ENCODE measurements at regions not wholly inside any gene's neighbourhood (a gene's known extent, or its start where the extent isn't known, plus 50 kb on each side); places are given as distances from the start of the nearest gene placed in this dataset.

DNA sequence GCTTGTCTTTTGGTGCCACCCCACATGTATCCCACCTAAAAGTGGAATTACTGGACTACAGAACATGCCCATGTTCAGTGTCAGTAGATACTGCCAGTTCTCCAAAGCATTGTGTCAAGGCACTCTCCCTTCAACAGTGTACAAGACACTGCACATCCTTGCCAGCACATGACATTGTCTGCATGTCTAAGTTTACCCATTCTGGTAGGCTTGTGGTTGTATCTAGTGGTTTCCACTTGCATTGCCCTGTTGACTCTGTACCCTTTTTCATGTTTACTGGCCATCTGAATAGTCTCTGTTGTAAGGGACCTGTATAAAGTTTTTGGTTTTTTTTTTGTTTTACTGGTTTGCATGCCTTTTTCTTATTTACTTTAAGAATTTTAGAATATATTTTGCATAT lies 222.4 kb upstream of the CNR1 start:
- H3K4me1 Mint-ChIP-seq = no peaks in the 10 kb centered on the region
- TF ChIP-seq, protein P1, sequence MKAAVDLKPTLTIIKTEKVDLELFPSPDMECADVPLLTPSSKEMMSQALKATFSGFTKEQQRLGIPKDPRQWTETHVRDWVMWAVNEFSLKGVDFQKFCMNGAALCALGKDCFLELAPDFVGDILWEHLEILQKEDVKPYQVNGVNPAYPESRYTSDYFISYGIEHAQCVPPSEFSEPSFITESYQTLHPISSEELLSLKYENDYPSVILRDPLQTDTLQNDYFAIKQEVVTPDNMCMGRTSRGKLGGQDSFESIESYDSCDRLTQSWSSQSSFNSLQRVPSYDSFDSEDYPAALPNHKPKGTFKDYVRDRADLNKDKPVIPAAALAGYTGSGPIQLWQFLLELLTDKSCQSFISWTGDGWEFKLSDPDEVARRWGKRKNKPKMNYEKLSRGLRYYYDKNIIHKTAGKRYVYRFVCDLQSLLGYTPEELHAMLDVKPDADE (IDR thresholded peaks at IDR 0.05) = no peak
- TF ChIP-seq EZH2 (IDR thresholded peaks at IDR 0.05; ENCODE audit: low read depth, unreplicated experiment) (no peak), STAT1 (IDR thresholded peaks at IDR 0.05; ENCODE audit: unreplicated experiment) (no peak), ZNF114 (CRISPR knock-in tag; IDR thresholded peaks at IDR 0.05) (no peak), POLR2AphosphoS5 (IDR thresholded peaks at IDR 0.05; ENCODE audit: low read depth) (no peak), NANOG (IDR thresholded peaks at IDR 0.05; ENCODE audit: borderline replicate concordance) (no peak), EZH2phosphoT487 (IDR thresholded peaks at IDR 0.05; ENCODE audit: unreplicated experiment) (no peak), CREB1 (CRISPR knock-in tag; IDR thresholded peaks at IDR 0.05; ENCODE audit: low read depth) (no peak), JUNB (IDR thresholded peaks at IDR 0.05; ENCODE audit: unreplicated experiment) (no peak), ZNF331 (CRISPR knock-in tag; IDR thresholded peaks at IDR 0.05; ENCODE audit: low read depth) (no peak)
- TF ChIP-seq, protein P2, sequence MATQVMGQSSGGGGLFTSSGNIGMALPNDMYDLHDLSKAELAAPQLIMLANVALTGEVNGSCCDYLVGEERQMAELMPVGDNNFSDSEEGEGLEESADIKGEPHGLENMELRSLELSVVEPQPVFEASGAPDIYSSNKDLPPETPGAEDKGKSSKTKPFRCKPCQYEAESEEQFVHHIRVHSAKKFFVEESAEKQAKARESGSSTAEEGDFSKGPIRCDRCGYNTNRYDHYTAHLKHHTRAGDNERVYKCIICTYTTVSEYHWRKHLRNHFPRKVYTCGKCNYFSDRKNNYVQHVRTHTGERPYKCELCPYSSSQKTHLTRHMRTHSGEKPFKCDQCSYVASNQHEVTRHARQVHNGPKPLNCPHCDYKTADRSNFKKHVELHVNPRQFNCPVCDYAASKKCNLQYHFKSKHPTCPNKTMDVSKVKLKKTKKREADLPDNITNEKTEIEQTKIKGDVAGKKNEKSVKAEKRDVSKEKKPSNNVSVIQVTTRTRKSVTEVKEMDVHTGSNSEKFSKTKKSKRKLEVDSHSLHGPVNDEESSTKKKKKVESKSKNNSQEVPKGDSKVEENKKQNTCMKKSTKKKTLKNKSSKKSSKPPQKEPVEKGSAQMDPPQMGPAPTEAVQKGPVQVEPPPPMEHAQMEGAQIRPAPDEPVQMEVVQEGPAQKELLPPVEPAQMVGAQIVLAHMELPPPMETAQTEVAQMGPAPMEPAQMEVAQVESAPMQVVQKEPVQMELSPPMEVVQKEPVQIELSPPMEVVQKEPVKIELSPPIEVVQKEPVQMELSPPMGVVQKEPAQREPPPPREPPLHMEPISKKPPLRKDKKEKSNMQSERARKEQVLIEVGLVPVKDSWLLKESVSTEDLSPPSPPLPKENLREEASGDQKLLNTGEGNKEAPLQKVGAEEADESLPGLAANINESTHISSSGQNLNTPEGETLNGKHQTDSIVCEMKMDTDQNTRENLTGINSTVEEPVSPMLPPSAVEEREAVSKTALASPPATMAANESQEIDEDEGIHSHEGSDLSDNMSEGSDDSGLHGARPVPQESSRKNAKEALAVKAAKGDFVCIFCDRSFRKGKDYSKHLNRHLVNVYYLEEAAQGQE (IDR thresholded peaks at IDR 0.05; ENCODE audit: unreplicated experiment) = no peak
- TF ChIP-seq, protein P3, sequence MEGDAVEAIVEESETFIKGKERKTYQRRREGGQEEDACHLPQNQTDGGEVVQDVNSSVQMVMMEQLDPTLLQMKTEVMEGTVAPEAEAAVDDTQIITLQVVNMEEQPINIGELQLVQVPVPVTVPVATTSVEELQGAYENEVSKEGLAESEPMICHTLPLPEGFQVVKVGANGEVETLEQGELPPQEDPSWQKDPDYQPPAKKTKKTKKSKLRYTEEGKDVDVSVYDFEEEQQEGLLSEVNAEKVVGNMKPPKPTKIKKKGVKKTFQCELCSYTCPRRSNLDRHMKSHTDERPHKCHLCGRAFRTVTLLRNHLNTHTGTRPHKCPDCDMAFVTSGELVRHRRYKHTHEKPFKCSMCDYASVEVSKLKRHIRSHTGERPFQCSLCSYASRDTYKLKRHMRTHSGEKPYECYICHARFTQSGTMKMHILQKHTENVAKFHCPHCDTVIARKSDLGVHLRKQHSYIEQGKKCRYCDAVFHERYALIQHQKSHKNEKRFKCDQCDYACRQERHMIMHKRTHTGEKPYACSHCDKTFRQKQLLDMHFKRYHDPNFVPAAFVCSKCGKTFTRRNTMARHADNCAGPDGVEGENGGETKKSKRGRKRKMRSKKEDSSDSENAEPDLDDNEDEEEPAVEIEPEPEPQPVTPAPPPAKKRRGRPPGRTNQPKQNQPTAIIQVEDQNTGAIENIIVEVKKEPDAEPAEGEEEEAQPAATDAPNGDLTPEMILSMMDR (conservative IDR thresholded peaks at IDR 0.05; ENCODE audit: low read depth in 2 of 2) = no peak
- TF ChIP-seq, protein P4, sequence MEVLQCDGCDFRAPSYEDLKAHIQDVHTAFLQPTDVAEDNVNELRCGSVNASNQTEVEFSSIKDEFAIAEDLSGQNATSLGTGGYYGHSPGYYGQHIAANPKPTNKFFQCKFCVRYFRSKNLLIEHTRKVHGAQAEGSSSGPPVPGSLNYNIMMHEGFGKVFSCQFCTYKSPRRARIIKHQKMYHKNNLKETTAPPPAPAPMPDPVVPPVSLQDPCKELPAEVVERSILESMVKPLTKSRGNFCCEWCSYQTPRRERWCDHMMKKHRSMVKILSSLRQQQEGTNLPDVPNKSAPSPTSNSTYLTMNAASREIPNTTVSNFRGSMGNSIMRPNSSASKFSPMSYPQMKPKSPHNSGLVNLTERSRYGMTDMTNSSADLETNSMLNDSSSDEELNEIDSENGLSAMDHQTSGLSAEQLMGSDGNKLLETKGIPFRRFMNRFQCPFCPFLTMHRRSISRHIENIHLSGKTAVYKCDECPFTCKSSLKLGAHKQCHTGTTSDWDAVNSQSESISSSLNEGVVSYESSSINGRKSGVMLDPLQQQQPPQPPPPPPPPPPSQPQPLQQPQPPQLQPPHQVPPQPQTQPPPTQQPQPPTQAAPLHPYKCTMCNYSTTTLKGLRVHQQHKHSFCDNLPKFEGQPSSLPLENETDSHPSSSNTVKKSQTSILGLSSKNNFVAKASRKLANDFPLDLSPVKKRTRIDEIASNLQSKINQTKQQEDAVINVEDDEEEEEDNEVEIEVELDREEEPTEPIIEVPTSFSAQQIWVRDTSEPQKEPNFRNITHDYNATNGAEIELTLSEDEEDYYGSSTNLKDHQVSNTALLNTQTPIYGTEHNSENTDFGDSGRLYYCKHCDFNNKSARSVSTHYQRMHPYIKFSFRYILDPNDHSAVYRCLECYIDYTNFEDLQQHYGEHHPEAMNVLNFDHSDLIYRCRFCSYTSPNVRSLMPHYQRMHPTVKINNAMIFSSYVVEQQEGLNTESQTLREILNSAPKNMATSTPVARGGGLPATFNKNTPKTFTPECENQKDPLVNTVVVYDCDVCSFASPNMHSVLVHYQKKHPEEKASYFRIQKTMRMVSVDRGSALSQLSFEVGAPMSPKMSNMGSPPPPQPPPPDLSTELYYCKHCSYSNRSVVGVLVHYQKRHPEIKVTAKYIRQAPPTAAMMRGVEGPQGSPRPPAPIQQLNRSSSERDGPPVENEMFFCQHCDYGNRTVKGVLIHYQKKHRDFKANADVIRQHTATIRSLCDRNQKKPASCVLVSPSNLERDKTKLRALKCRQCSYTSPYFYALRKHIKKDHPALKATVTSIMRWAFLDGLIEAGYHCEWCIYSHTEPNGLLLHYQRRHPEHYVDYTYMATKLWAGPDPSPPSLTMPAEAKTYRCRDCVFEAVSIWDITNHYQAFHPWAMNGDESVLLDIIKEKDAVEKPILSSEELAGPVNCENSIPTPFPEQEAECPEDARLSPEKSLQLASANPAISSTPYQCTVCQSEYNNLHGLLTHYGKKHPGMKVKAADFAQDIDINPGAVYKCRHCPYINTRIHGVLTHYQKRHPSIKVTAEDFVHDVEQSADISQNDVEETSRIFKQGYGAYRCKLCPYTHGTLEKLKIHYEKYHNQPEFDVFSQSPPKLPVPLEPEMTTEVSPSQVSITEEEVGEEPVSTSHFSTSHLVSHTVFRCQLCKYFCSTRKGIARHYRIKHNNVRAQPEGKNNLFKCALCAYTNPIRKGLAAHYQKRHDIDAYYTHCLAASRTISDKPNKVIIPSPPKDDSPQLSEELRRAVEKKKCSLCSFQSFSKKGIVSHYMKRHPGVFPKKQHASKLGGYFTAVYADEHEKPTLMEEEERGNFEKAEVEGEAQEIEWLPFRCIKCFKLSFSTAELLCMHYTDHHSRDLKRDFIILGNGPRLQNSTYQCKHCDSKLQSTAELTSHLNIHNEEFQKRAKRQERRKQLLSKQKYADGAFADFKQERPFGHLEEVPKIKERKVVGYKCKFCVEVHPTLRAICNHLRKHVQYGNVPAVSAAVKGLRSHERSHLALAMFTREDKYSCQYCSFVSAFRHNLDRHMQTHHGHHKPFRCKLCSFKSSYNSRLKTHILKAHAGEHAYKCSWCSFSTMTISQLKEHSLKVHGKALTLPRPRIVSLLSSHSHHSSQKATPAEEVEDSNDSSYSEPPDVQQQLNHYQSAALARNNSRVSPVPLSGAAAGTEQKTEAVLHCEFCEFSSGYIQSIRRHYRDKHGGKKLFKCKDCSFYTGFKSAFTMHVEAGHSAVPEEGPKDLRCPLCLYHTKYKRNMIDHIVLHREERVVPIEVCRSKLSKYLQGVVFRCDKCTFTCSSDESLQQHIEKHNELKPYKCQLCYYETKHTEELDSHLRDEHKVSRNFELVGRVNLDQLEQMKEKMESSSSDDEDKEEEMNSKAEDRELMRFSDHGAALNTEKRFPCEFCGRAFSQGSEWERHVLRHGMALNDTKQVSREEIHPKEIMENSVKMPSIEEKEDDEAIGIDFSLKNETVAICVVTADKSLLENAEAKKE (CRISPR knock-in tag; IDR thresholded peaks at IDR 0.05) = no peak
- no peak overlapping the region for H3K27ac Mint-ChIP-seq
- Histone ChIP-seq H2AFZ (no peak overlapping the region), H3K27ac (ENCODE audit: low read depth) (no peak overlapping the region), H4K20me1 (replicated peaks; ENCODE audit: insufficient read depth) (no peaks in the 10 kb centered on the region), H3K36me3 (ENCODE audit: insufficient read depth) (no peaks in the 10 kb centered on the region), H3K27me3 (ENCODE audit: insufficient read depth) (no peaks in the 10 kb centered on the region), H3K4me3 (no peak overlapping the region), H3F3A (replicated peaks; ENCODE audit: low read depth) (no peaks in the 10 kb centered on the region), H3K4me1 (ENCODE audit: insufficient read depth) (no peaks in the 10 kb centered on the region), H3K9me2 (ENCODE audit: insufficient read depth) (peaks cover 7% of the 10 kb centered on the region; the same call in 1 of the 2 replicates), H3K4me2 (no peak overlapping the region), H3K79me2 (replicated peaks; ENCODE audit: insufficient read depth) (no peaks in the 10 kb centered on the region)
- ATAC-seq (no peak), DNase-seq (ENCODE audit: low spot score) (no peak)
- H3K4me3 Mint-ChIP-seq = no peak overlapping the region
- H3K36me3 Mint-ChIP-seq (ENCODE audit: low read depth) = no peaks in the 10 kb centered on the region
- H3K27me3 Mint-ChIP-seq (ENCODE audit: insufficient read depth, low read depth, poor library complexity) = no peaks in the 10 kb centered on the region
- H3K9me3 Mint-ChIP-seq = peaks cover 3% of the 10 kb centered on the region; the same call in 1 of the 3 replicates
